ENCODE measurements at regions not wholly inside any gene's neighbourhood (a gene's known extent, or its start where the extent isn't known, plus 50 kb on each side); places are given as distances from the start of the nearest gene placed in this dataset.

GRCh38 chr6:105817961-105818360 lies 268.2 kb upstream of the PRDM1 start:
- Histone ChIP-seq H3K4me2 (no peak overlapping the region), H3K27me3 (ENCODE audit: insufficient read depth, low read depth) (no peaks in the 10 kb centered on the region), H3K27ac (no peak overlapping the region), H2AFZ (no peak overlapping the region), H3K9me3 (ENCODE audit: insufficient read depth, low read depth) (no peaks in the 10 kb centered on the region), H3K4me3 (no peak overlapping the region), H3K9me2 (ENCODE audit: insufficient read depth) (no peaks in the 10 kb centered on the region), H4K20me1 (ENCODE audit: insufficient read depth) (no peaks in the 10 kb centered on the region), H3K4me1 (replicated peaks; ENCODE audit: insufficient read depth) (no peaks in the 10 kb centered on the region), H3F3A (ENCODE audit: insufficient read depth, low read depth) (no peaks in the 10 kb centered on the region), H3K79me2 (ENCODE audit: low read depth) (no peaks in the 10 kb centered on the region), H3K36me3 (ENCODE audit: low read depth) (no peaks in the 10 kb centered on the region)
- DNase-seq: no peak
- CTCF ChIA-PET: no interaction called here
- intact Hi-C loops (cut with micrococcal nuclease; ENCODE audit: unreplicated experiment): no loop called here
- no peak for TF ChIP-seq EZH2 (IDR thresholded peaks at IDR 0.05; ENCODE audit: low read depth)
- TF ChIP-seq CTCF (conservative IDR thresholded peaks at IDR 0.05): no peak
- no TSS peak for BruUV-seq (replicated peaks)
- POLR2A ChIA-PET (ENCODE audit: unreplicated experiment): no interaction called here

GRCh38 chr6:105817370-105817769 lies 268.8 kb upstream of the PRDM1 start:
- Histone ChIP-seq H3K27me3 (ENCODE audit: insufficient read depth, low read depth) (no peaks in the 10 kb centered on the region), H3K4me2 (no peak overlapping the region), H3F3A (ENCODE audit: insufficient read depth, low read depth) (no peaks in the 10 kb centered on the region), H3K4me3 (no peak overlapping the region), H3K9me3 (ENCODE audit: insufficient read depth, low read depth) (no peaks in the 10 kb centered on the region), H3K27ac (no peak overlapping the region), H2AFZ (no peak overlapping the region), H3K9me2 (ENCODE audit: insufficient read depth) (no peaks in the 10 kb centered on the region), H3K36me3 (ENCODE audit: low read depth) (no peaks in the 10 kb centered on the region), H3K4me1 (replicated peaks; ENCODE audit: insufficient read depth) (no peaks in the 10 kb centered on the region), H3K79me2 (ENCODE audit: low read depth) (no peaks in the 10 kb centered on the region), H4K20me1 (ENCODE audit: insufficient read depth) (no peaks in the 10 kb centered on the region)
- POLR2A ChIA-PET (ENCODE audit: unreplicated experiment): no interaction called here
- TF ChIP-seq EZH2 (IDR thresholded peaks at IDR 0.05; ENCODE audit: low read depth): no peak
- TF ChIP-seq CTCF (conservative IDR thresholded peaks at IDR 0.05): no peak
- no peak for DNase-seq
- BruUV-seq (replicated peaks): no TSS peak
- intact Hi-C loops (cut with micrococcal nuclease; ENCODE audit: unreplicated experiment): no loop called here
- CTCF ChIA-PET: no interaction called here

- Histone ChIP-seq H3K9me3 (ENCODE audit: insufficient read depth, low read depth) (no peaks in the 10 kb centered on the region; the same call in 1 of the 2 replicates), H4K20me1 (ENCODE audit: insufficient read depth) (no peaks in the 10 kb centered on the region), H3K4me1 (replicated peaks; ENCODE audit: insufficient read depth) (no peaks in the 10 kb centered on the region), H3K4me3 (no peak overlapping the region), H3K4me2 (no peak overlapping the region), H2AFZ (no peak overlapping the region), H3K9me2 (ENCODE audit: insufficient read depth) (no peaks in the 10 kb centered on the region), H3K27ac (no peak overlapping the region), H3K36me3 (ENCODE audit: low read depth) (no peaks in the 10 kb centered on the region), H3F3A (ENCODE audit: insufficient read depth, low read depth) (no peaks in the 10 kb centered on the region), H3K27me3 (ENCODE audit: insufficient read depth, low read depth) (no peaks in the 10 kb centered on the region), H3K79me2 (ENCODE audit: low read depth) (no peaks in the 10 kb centered on the region)
- intact Hi-C loops (cut with micrococcal nuclease; ENCODE audit: unreplicated experiment): no loop called here
- BruUV-seq (replicated peaks): no TSS peak
- ChIA-PET CTCF (no interaction called here), POLR2A (ENCODE audit: unreplicated experiment) (no interaction called here)
- DNase-seq: no peak
- TF ChIP-seq EZH2 (IDR thresholded peaks at IDR 0.05; ENCODE audit: low read depth) (no peak), CTCF (conservative IDR thresholded peaks at IDR 0.05) (no peak)
Observed at GRCh38 chr6:105816847-105817246, 269.3 kb upstream of the PRDM1 start.

Data from PC-9 (cell line).